ENCODE measurements at regions not wholly inside any gene's neighbourhood (a gene's known extent, or its start where the extent isn't known, plus 50 kb on each side); places are given as distances from the start of the nearest gene placed in this dataset.

GRCh38 chr2:150402953-150403352 is 84.5 kb downstream of the RND3 start:
- Histone ChIP-seq H3K4me3 (ENCODE audit: control insufficient read depth in 2 of 3, extremely low read depth in 1 of 3, insufficient read depth in 2 of 3, low read depth in 1 of 3, low read length in 3 of 3) (no peak overlapping the region), H4K20me1 (ENCODE audit: control insufficient read depth, extremely low read depth, insufficient read depth, low read length) (no peaks in the 10 kb centered on the region), H3K4me1 (ENCODE audit: control insufficient read depth, extremely low read depth, insufficient read depth, low read length) (no peaks in the 10 kb centered on the region), H3K9ac (ENCODE audit: control insufficient read depth, extremely low read depth, insufficient read depth, low read length) (no peak overlapping the region), H3K9me1 (ENCODE audit: control insufficient read depth, extremely low read depth, insufficient read depth, low read length) (no peaks in the 10 kb centered on the region), H3K9me3 (ENCODE audit: control insufficient read depth, low read depth, low read length) (no peaks in the 10 kb centered on the region), H3K27me3 (ENCODE audit: control insufficient read depth, extremely low read depth, insufficient read depth, low read length) (no peaks in the 10 kb centered on the region), H3K79me2 (ENCODE audit: control insufficient read depth, insufficient read depth, low read length) (no peaks in the 10 kb centered on the region), H2AFZ (ENCODE audit: control insufficient read depth, low read length) (no peak overlapping the region), H3K36me3 (ENCODE audit: control insufficient read depth in 2 of 2, extremely low read depth in 1 of 2, insufficient read depth in 2 of 2, low read length in 2 of 2) (no peaks in the 10 kb centered on the region), H3K4me2 (ENCODE audit: control insufficient read depth, extremely low read depth, insufficient read depth, low read depth, low read length) (no peak overlapping the region), H3K27ac (ENCODE audit: control insufficient read depth, insufficient read depth, low read length) (no peak overlapping the region)
- dilution Hi-C loops (cut with MboI; ENCODE audit: extremely low pct_ligation_motif_present, low sequenced_read_pairs): no loop called here
- DNase-seq (ENCODE audit: low read depth, low spot score): no peak
- TF ChIP-seq CTCF (optimal IDR thresholded peaks at IDR 0.05 in 1 of 3, IDR thresholded peaks at IDR 0.05 in 1 of 3, conservative IDR thresholded peaks at IDR 0.05 in 1 of 3; ENCODE audit: extremely low read depth in 1 of 3, insufficient read depth in 2 of 3, low read length in 3 of 3) (no peak), EZH2 (IDR thresholded peaks at IDR 0.05; ENCODE audit: low read length) (no peak)
- no peak for FAIRE-seq

GRCh38 chr2:150400849-150401248 is 86.6 kb downstream of the RND3 start:
- Histone ChIP-seq H3K9ac (ENCODE audit: control insufficient read depth, extremely low read depth, insufficient read depth, low read length) (no peak overlapping the region), H4K20me1 (ENCODE audit: control insufficient read depth, extremely low read depth, insufficient read depth, low read length) (no peaks in the 10 kb centered on the region), H3K36me3 (ENCODE audit: control insufficient read depth in 2 of 2, extremely low read depth in 1 of 2, insufficient read depth in 2 of 2, low read length in 2 of 2) (no peaks in the 10 kb centered on the region), H3K27ac (ENCODE audit: control insufficient read depth, insufficient read depth, low read length) (no peak overlapping the region), H3K9me1 (ENCODE audit: control insufficient read depth, extremely low read depth, insufficient read depth, low read length) (no peaks in the 10 kb centered on the region), H3K4me1 (ENCODE audit: control insufficient read depth, extremely low read depth, insufficient read depth, low read length) (no peaks in the 10 kb centered on the region), H3K4me3 (ENCODE audit: control insufficient read depth in 2 of 3, extremely low read depth in 1 of 3, insufficient read depth in 2 of 3, low read depth in 1 of 3, low read length in 3 of 3) (no peak overlapping the region), H3K79me2 (ENCODE audit: control insufficient read depth, insufficient read depth, low read length) (no peaks in the 10 kb centered on the region), H3K27me3 (ENCODE audit: control insufficient read depth, extremely low read depth, insufficient read depth, low read length) (no peaks in the 10 kb centered on the region), H2AFZ (ENCODE audit: control insufficient read depth, low read length) (no peak overlapping the region), H3K9me3 (ENCODE audit: control insufficient read depth, low read depth, low read length) (no peaks in the 10 kb centered on the region), H3K4me2 (ENCODE audit: control insufficient read depth, extremely low read depth, insufficient read depth, low read depth, low read length) (no peak overlapping the region)
- DNase-seq (ENCODE audit: low read depth, low spot score) (no peak), FAIRE-seq (no peak)
- dilution Hi-C loops (cut with MboI; ENCODE audit: extremely low pct_ligation_motif_present, low sequenced_read_pairs): no loop called here
- TF ChIP-seq CTCF (optimal IDR thresholded peaks at IDR 0.05 in 1 of 3, IDR thresholded peaks at IDR 0.05 in 1 of 3, conservative IDR thresholded peaks at IDR 0.05 in 1 of 3; ENCODE audit: extremely low read depth in 1 of 3, insufficient read depth in 2 of 3, low read length in 3 of 3) (no peak), EZH2 (IDR thresholded peaks at IDR 0.05; ENCODE audit: low read length) (no peak)

All from keratinocyte (primary cell).